KMS-11 (cell line): ENCODE measurements at regions not wholly inside any gene's neighbourhood (a gene's known extent, or its start where the extent isn't known, plus 50 kb on each side); places are given as distances from the start of the nearest gene placed in this dataset.

ENCODE experiments used
- H2AFZ ChIP-seq: fragments of 200-600 bp; sonication (generic); 2 replicates; pipeline ENCODE4 v1.6.1; 2016; ENCODE audit warnings: antibody characterized with exemption, mixed run types, low read depth
- H3K27ac ChIP-seq: fragments of 200-600 bp; sonication (generic); 2 replicates; pipeline ENCODE4 v1.6.1; 2016; ENCODE audit warnings: mild to moderate bottlenecking, mixed run types
- H3K27me3 ChIP-seq: fragments of 200-600 bp; sonication (generic); 2 replicates; pipeline ENCODE4 v1.6.1; 2017; ENCODE audit warnings: mild to moderate bottlenecking, low read depth, mixed run types, moderate library complexity; ENCODE audit not compliant: insufficient read depth
- H3K36me3 ChIP-seq: fragments of 200-600 bp; sonication (generic); 2 replicates; pipeline ENCODE4 v1.6.1; 2017; ENCODE audit warnings: mild to moderate bottlenecking, mixed run types; ENCODE audit not compliant: insufficient read depth
- H3K4me1 ChIP-seq: fragments of 200-600 bp; sonication (generic); 2 replicates; pipeline ENCODE4 v1.6.1; 2016; ENCODE audit warnings: mild to moderate bottlenecking, low read depth, mixed run types; ENCODE audit not compliant: poor library complexity, severe bottlenecking
- H3K4me2 ChIP-seq: fragments of 200-600 bp; sonication (generic); 2 replicates; pipeline ENCODE4 v1.7.0; 2016; ENCODE audit warnings: mild to moderate bottlenecking, mixed run types
- H3K4me3 ChIP-seq: fragments of 200-600 bp; sonication (generic); IDR thresholded peaks from 2 replicates; pipeline ENCODE4 v1.6.1; 2017; ENCODE audit warnings: low read depth, low read length, mixed read lengths; ENCODE audit not compliant: insufficient read depth
- H3K79me2 ChIP-seq: fragments of 200-600 bp; sonication (generic); 2 replicates; pipeline ENCODE4 v1.6.1; 2016; ENCODE audit warnings: low read depth, mixed run types; ENCODE audit not compliant: insufficient read depth
- H3K9ac ChIP-seq: fragments of 200-600 bp; sonication (generic); 2 replicates; pipeline ENCODE4 v1.6.1; 2016; ENCODE audit warnings: mild to moderate bottlenecking, mixed run types
- H4K20me1 ChIP-seq: fragments of 200-600 bp; sonication (generic); 2 replicates; pipeline ENCODE4 v1.6.1; 2016; ENCODE audit warnings: mild to moderate bottlenecking, mixed run types; ENCODE audit not compliant: insufficient read depth
- TF ChIP-seq, protein P1 (sequence below): fragments of 200-600 bp; sonication (generic); conservative IDR thresholded peaks from 2 replicates; pipeline ENCODE4 v1.6.1; 2017; ENCODE audit warnings: low read depth, mild to moderate bottlenecking, antibody characterized with exemption, low read length, moderate library complexity, mixed read lengths

DNA sequence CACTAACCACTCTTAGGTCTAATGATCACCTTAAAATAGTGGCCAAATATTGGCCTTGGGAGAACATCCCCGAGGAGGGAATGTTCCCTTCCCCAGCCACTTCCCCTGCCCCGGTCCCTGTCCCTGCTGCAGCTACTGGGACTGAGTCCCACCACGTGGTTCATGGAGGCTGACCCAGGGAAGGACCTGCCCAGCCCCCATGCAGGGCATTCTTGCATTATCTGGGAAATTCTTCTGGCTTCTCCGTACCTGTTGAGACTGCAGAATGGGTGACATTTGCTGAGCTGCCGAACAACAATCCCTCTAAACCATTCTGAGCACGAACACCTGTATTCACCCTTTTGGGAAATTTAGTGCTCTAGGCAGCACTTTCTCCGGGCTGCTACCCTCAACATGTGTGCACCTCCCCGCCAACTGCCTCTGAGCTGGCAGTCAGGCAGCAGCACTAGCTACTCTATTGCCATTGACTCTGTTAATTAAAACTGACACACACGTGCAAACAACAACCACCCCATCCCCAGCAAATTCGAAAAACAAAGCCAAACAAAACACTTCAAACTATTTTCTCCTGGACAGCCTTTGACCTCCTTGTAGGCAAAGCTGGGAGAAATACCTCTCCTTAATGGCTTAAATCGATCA, 567.4 kb upstream of the MKI67 start:
- Histone ChIP-seq H3K27ac (no peak overlapping the region), H3K4me1 (no peaks in the 10 kb centered on the region), H3K36me3 (no peaks in the 10 kb centered on the region), H3K4me2 (no peak overlapping the region), H3K9ac (no peak overlapping the region), H3K4me3 (no peak overlapping the region), H3K27me3 (no peaks in the 10 kb centered on the region), H2AFZ (no peak overlapping the region), H3K79me2 (no peaks in the 10 kb centered on the region), H4K20me1 (no peaks in the 10 kb centered on the region)
- TF ChIP-seq, protein P1, sequence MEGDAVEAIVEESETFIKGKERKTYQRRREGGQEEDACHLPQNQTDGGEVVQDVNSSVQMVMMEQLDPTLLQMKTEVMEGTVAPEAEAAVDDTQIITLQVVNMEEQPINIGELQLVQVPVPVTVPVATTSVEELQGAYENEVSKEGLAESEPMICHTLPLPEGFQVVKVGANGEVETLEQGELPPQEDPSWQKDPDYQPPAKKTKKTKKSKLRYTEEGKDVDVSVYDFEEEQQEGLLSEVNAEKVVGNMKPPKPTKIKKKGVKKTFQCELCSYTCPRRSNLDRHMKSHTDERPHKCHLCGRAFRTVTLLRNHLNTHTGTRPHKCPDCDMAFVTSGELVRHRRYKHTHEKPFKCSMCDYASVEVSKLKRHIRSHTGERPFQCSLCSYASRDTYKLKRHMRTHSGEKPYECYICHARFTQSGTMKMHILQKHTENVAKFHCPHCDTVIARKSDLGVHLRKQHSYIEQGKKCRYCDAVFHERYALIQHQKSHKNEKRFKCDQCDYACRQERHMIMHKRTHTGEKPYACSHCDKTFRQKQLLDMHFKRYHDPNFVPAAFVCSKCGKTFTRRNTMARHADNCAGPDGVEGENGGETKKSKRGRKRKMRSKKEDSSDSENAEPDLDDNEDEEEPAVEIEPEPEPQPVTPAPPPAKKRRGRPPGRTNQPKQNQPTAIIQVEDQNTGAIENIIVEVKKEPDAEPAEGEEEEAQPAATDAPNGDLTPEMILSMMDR: no peak

DNA sequence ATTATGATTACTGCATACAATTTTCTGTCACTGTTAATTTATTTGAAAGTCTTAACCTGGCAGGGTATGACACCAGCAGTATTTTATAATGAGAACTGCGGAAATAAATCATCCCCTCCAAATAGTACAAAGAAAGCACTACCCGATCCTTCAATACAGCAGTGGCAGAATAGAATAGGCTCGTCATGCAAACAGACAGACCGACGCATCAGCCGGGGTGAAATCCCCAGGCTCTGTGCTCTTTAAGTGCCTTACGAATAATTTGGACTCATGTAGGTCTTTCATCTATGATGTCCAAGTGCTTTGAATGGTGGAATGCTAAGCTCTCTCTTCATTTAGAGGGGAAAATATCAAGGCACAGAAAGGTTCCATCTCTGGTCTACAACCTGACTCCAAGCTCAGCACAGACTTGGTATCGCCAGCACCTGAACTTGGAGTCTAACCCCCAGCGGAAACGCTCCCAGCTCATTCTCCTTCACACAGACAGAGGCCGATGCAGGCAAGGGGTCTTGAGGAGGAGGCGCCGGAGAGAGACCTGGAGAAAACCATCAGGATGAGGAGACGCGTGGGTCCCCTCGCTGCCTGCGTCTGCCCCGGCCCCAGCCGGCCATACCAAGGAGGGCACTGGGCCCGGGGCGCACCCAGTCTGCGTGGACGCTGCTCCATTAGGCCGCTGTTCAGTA, 568.1 kb upstream of the MKI67 start:
- Histone ChIP-seq H3K27me3 (no peaks in the 10 kb centered on the region), H3K27ac (no peak overlapping the region), H3K4me1 (no peaks in the 10 kb centered on the region), H3K9ac (no peak overlapping the region), H3K4me2 (no peak overlapping the region), H3K36me3 (no peaks in the 10 kb centered on the region), H4K20me1 (no peaks in the 10 kb centered on the region), H2AFZ (no peak overlapping the region), H3K4me3 (no peak overlapping the region), H3K79me2 (no peaks in the 10 kb centered on the region)
- TF ChIP-seq, protein P1: no peak

DNA sequence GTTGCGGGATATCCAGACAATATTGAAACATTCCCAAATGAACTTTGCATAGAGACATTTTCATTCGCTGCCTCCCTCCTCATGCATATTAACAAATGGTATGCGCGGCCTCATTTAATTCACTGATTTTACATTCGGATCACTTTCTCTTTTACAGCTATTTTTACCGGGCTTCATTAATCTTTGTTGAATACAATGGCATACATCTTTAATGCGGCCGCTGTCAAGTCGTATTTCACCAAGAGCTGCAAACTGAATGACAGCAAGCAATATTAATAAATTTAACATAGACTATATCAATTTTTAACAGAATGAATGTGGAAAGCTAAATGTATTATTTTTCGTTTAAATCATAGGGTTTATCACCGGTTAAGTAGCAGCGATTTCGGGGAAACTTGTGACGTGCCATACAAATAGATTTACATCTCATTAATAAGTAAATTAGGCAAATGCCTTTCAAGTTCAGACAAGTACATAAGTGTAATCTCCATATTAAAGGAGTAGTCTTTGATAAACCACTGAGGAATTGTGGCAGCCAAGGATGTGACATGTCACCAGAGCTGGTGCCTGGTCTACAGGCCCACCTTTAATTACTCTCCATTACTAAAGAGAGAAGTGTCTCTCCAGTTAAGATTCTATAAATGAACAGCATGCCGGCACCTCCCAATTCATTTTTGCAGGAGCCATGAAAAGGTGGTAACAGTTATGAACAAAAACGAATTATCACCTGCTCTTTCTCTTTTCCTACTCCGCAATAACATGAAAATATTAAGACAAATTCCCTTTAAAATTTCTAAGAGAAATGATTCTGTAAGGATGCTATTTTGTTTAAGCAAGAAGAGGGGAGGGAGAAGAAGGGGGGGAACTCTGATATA, 568.9 kb upstream of the MKI67 start:
- Histone ChIP-seq H3K79me2 (no peaks in the 10 kb centered on the region), H4K20me1 (no peaks in the 10 kb centered on the region), H3K36me3 (no peaks in the 10 kb centered on the region), H3K9ac (no peak overlapping the region), H2AFZ (no peak overlapping the region), H3K4me1 (no peaks in the 10 kb centered on the region), H3K27me3 (no peaks in the 10 kb centered on the region), H3K27ac (no peak overlapping the region), H3K4me3 (no peak overlapping the region), H3K4me2 (no peak overlapping the region)
- TF ChIP-seq, protein P1: no peak

DNA sequence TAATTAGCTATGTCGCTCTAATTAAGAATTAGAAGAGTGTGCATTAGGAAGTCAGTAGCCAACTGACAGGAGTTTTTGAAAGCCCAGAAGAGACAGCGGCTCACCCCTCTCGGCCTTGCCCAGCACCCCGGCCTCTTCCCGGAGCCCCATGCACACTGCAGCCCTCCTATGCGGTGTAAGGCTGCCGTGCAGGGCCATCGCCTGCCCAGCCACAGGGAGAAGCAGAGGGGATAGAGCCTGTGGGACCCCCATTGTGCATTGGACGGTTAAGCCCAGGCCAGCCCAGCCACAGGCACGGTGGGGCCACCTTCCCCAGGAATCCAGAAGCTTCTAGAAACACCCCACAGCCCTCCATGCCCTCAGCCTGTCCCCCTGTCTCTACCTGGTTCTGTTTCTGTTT, 569.7 kb upstream of the MKI67 start:
- TF ChIP-seq, protein P1: no peak
- no peaks in the 10 kb centered on the region for H3K4me1 ChIP-seq

More for the DNA sequence above, 569.7 kb upstream of the MKI67 start:
- H2AFZ ChIP-seq: no peak overlapping the region
- H3K27me3 ChIP-seq: no peaks in the 10 kb centered on the region
- no peaks in the 10 kb centered on the region for H3K79me2 ChIP-seq
- no peak overlapping the region for H3K9ac ChIP-seq
- H3K4me2 ChIP-seq: no peak overlapping the region
- no peaks in the 10 kb centered on the region for H4K20me1 ChIP-seq
- no peak overlapping the region for H3K4me3 ChIP-seq
- no peak overlapping the region for H3K27ac ChIP-seq
- H3K36me3 ChIP-seq: no peaks in the 10 kb centered on the region
